Keratinocyte (primary cell): ENCODE measurements at regions not wholly inside any gene's neighbourhood (a gene's known extent, or its start where the extent isn't known, plus 50 kb on each side); places are given as distances from the start of the nearest gene placed in this dataset.

ENCODE experiments used
- CTCF ChIP-seq, 3 experiments: IDR thresholded peaks in 1 of 3; conservative IDR thresholded peaks in 1 of 3; optimal IDR thresholded peaks in 1 of 3; 2 replicates in 2 of 3; 3 replicates in 1 of 3; pipeline versions ENCODE3 to v1.5.1; 2011; ENCODE audit warnings: low read length in 3 of 3, mild to moderate bottlenecking in 3 of 3, moderate library complexity in 2 of 3, control low read depth in 1 of 3, inconsistent platforms in 1 of 3; ENCODE audit not compliant: insufficient read depth in 2 of 3; ENCODE audit errors: extremely low read depth in 1 of 3
- EZH2 ChIP-seq: IDR thresholded peaks from one replicate; pipeline ENCODE4 v1.6.1; 2012; ENCODE audit warnings: inconsistent platforms, mild to moderate bottlenecking, low read length, moderate library complexity

GRCh38 chr3:76923485-76923884 is 116.4 kb upstream of the ROBO2 start:
- TF ChIP-seq CTCF (optimal IDR thresholded peaks at IDR 0.05 in 1 of 3, IDR thresholded peaks at IDR 0.05 in 1 of 3, conservative IDR thresholded peaks at IDR 0.05 in 1 of 3; ENCODE audit: extremely low read depth in 1 of 3, insufficient read depth in 2 of 3, low read length in 3 of 3) (no peak), EZH2 (no peak)
